ENCODE measurements at regions not wholly inside any gene's neighbourhood (a gene's known extent, or its start where the extent isn't known, plus 50 kb on each side); places are given as distances from the start of the nearest gene placed in this dataset.

- DNase-seq (ENCODE audit: low spot score) = no peak
Observed at GRCh38 chr15:38647683-38648082, 83.1 kb upstream of the RASGRP1 start.

- DNase-seq (ENCODE audit: low spot score) = no peak
Observed at GRCh38 chr15:38648121-38648843, 83.7 kb upstream of the RASGRP1 start.

GRCh38 chr15:38650384-38650783, 85.8 kb upstream of the RASGRP1 start:
- no peak for DNase-seq (ENCODE audit: low spot score)

GRCh38 chr15:38650936-38651327, 86.3 kb upstream of the RASGRP1 start:
- DNase-seq (ENCODE audit: low spot score) = no peak

- no peak for DNase-seq (ENCODE audit: low spot score)
Observed at GRCh38 chr15:38651328-38652038, 86.9 kb upstream of the RASGRP1 start.

- no peak for DNase-seq (ENCODE audit: low spot score)
Observed at GRCh38 chr15:38652183-38652794, 87.7 kb upstream of the RASGRP1 start.

GRCh38 chr15:38652998-38653397, 88.4 kb upstream of the RASGRP1 start:
- DNase-seq (ENCODE audit: low spot score) = no peak

GRCh38 chr15:38658431-38658830, 93.8 kb upstream of the RASGRP1 start:
- no peak for DNase-seq (ENCODE audit: low spot score)

GRCh38 chr15:38660738-38661137, 96.1 kb upstream of the RASGRP1 start:
- no peak for DNase-seq (ENCODE audit: low spot score)

- DNase-seq (ENCODE audit: low spot score) = no peak
Observed at GRCh38 chr15:38662033-38662802, 97.6 kb upstream of the RASGRP1 start.

GRCh38 chr15:38662805-38663204, 98.2 kb upstream of the RASGRP1 start:
- no peak for DNase-seq (ENCODE audit: low spot score)

- DNase-seq (ENCODE audit: low spot score) = no peak
Observed at GRCh38 chr15:38665586-38666305, 101.1 kb upstream of the RASGRP1 start.

- DNase-seq (ENCODE audit: low spot score) = no peak
Observed at GRCh38 chr15:38666865-38667510, 102.4 kb upstream of the RASGRP1 start.

GRCh38 chr15:38667890-38668850, 103.6 kb upstream of the RASGRP1 start:
- DNase-seq (ENCODE audit: low spot score) = no peak

GRCh38 chr15:38668898-38669391, 104.3 kb upstream of the RASGRP1 start:
- DNase-seq (ENCODE audit: low spot score) = no peak

- DNase-seq (ENCODE audit: low spot score) = no peak
Observed at GRCh38 chr15:38670128-38671005, 105.8 kb upstream of the RASGRP1 start.

- no peak for DNase-seq (ENCODE audit: low spot score)
Observed at GRCh38 chr15:38671006-38671387, 106.4 kb upstream of the RASGRP1 start.

- no peak for DNase-seq (ENCODE audit: low spot score)
Observed at GRCh38 chr15:38671675-38672254, 107.2 kb upstream of the RASGRP1 start.
